ENCODE measurements at regions not wholly inside any gene's neighbourhood (a gene's known extent, or its start where the extent isn't known, plus 50 kb on each side); places are given as distances from the start of the nearest gene placed in this dataset.
"Not testable (repeated sequence)": the region's sequence is repeated elsewhere in the genome, so short reads cannot be mapped to it uniquely, and the experiment has no call there.

DNA sequence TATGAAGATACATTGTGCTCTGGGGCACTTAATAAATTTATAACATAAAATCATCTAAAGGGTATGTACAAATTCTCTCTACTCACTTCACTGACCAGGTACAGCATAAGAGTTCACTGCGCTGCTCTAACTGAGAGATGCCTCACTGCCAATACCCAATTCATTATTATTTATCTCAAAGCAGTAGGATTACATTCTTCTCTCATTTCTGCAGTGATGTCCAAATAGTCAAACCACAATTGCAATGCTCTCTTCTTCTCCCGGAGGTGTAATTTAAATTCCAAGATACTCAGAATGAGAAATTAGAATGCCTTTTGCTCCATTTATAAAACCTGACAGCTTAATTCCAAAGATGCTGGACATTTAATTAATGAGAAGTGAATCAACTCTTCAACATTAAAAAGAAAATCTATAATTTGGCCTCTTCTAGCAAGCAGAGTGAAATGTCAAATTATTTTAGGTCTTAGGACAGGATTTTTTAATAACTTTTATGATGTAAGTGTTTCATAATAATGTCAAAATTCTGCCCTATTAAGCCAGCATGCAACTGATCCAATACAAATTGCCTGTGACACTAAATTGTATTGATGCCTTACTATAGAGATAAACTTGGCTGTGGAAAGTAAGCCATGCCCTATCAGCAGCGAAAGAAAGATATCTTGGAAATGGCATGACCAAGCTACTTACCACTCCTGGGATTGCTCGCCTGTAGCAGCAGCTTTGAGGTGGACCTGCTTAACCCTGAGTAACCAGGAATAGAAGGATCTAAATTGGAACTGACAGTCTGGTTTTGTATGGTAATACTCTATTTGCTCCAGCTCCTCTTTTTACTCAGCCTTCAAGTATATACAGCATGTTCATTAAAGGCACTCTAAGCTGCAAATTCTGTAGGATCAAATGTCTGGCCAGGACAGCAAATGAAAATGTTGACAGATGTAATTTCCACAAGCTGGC is 374.2 kb upstream of the TYRP1 start:
- no peaks in the 10 kb centered on the region for H3K9me3 ChIP-seq
- 40 to 76% methylated on average over 3 to 4 of the region's 4 CpGs for WGBS, 2 donors (ENCODE audit: low coverage in 1 of 2)
- peaks cover 5% of the 10 kb centered on the region for H3K27me3 ChIP-seq
- no peaks in the 10 kb centered on the region for H3K4me1 ChIP-seq
- no peak overlapping the region for H3K4me3 ChIP-seq
- ATAC-seq = no peak
- H3K36me3 ChIP-seq = no peaks in the 10 kb centered on the region
- TF ChIP-seq EP300 (IDR thresholded peaks at IDR 0.05) (no peak), POLR2AphosphoS5 (IDR thresholded peaks at IDR 0.05) (no peak), POLR2A (IDR thresholded peaks at IDR 0.05) (no peak)
- TF ChIP-seq, protein P1, sequence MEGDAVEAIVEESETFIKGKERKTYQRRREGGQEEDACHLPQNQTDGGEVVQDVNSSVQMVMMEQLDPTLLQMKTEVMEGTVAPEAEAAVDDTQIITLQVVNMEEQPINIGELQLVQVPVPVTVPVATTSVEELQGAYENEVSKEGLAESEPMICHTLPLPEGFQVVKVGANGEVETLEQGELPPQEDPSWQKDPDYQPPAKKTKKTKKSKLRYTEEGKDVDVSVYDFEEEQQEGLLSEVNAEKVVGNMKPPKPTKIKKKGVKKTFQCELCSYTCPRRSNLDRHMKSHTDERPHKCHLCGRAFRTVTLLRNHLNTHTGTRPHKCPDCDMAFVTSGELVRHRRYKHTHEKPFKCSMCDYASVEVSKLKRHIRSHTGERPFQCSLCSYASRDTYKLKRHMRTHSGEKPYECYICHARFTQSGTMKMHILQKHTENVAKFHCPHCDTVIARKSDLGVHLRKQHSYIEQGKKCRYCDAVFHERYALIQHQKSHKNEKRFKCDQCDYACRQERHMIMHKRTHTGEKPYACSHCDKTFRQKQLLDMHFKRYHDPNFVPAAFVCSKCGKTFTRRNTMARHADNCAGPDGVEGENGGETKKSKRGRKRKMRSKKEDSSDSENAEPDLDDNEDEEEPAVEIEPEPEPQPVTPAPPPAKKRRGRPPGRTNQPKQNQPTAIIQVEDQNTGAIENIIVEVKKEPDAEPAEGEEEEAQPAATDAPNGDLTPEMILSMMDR (IDR thresholded peaks at IDR 0.05) = no peak
- no peak overlapping the region for H3K27ac ChIP-seq

DNA sequence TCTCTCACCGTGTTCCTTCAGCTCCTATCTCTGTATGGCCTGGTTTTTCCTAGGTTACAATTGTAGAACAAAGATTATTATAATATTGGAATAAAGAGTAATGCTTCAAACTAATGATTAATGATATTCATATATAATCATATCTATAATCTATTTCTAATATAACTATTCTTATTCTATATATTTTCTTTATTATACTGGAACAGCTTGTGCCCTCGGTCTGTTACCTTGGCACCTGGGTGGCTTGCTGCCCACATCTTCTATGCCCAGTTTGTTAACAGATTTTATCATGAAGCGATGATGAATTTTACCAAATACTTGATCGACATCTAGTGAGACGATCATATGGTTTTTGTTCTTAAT is 363.6 kb upstream of the TYRP1 start:
- Histone ChIP-seq H3K4me1 (no peaks in the 10 kb centered on the region), H3K36me3 (no peaks in the 10 kb centered on the region), H3K27ac (no peak overlapping the region), H3K4me3 (no peak overlapping the region), H3K9me3 (no peaks in the 10 kb centered on the region), H3K27me3 (no peaks in the 10 kb centered on the region)
- 69 to 93% methylated on average over 4 to 5 of the region's 5 CpGs for WGBS, 2 donors (ENCODE audit: low coverage in 1 of 2)
- ATAC-seq = no peak
- TF ChIP-seq EP300 (IDR thresholded peaks at IDR 0.05) (no peak), POLR2A (IDR thresholded peaks at IDR 0.05) (no peak), POLR2AphosphoS5 (IDR thresholded peaks at IDR 0.05) (no peak)
- TF ChIP-seq, protein P1 (IDR thresholded peaks at IDR 0.05) = no peak

DNA sequence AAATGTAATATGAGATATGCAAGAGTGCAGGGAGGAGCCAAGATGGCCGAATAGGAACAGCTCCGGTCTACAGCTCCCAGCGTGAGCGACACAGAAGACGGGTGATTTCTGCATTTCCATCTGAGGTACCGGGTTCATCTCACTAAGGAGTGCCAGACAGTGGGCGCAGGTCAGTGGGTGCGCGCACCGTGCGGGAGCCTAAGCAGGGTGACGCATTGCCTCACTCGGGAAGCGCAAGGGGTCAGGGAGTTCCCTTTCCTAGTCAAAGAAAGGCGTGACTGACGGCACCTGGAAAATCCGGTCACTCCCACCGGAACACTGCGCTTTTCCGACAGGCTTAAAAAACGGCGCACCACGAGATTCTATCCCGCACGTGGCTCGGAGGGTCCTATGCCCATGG is 359.2 kb upstream of the TYRP1 start:
- H3K4me3 ChIP-seq, H3K27me3 ChIP-seq, H3K27ac ChIP-seq, ATAC-seq, H3K36me3 ChIP-seq, H3K4me1 ChIP-seq, H3K9me3 ChIP-seq: not testable (repeated sequence)
- WGBS, 2 donors (ENCODE audit: low coverage in 1 of 2) = 73 to 75% methylated on average over 5 to 14 of the region's 26 CpGs

DNA sequence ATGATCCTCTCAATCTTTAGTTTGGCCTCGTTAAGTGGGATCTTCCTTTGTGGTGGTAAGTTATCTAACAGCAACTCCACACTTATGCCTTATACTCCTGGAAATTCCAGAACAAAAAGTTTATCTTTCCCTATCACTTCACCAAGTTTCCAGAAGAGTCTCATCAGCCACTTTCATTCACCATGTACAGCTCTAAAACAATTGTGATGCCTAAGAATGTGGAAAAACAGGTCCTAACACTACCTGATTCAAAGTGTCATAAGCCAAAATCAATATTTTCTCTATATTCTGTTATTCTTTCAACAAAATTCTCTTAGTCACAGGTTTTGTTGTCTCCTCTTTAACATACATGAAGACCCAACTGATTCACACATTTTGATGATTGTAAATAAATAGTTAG is 342.4 kb upstream of the TYRP1 start:
- Histone ChIP-seq H3K4me3 (no peak overlapping the region), H3K27me3 (no peaks in the 10 kb centered on the region), H3K9me3 (no peaks in the 10 kb centered on the region), H3K36me3 (no peaks in the 10 kb centered on the region), H3K4me1 (no peaks in the 10 kb centered on the region), H3K27ac (no peak overlapping the region)
- TF ChIP-seq POLR2AphosphoS5 (IDR thresholded peaks at IDR 0.05) = no peak
- no peak for TF ChIP-seq EP300 (IDR thresholded peaks at IDR 0.05)
- TF ChIP-seq, protein P1 (IDR thresholded peaks at IDR 0.05) = no peak
- TF ChIP-seq POLR2A (IDR thresholded peaks at IDR 0.05) = no peak
- 77 to 83% methylated on average over 1 of the region's 1 CpG for WGBS, 2 donors (ENCODE audit: low coverage in 1 of 2)
- no peak for ATAC-seq

DNA sequence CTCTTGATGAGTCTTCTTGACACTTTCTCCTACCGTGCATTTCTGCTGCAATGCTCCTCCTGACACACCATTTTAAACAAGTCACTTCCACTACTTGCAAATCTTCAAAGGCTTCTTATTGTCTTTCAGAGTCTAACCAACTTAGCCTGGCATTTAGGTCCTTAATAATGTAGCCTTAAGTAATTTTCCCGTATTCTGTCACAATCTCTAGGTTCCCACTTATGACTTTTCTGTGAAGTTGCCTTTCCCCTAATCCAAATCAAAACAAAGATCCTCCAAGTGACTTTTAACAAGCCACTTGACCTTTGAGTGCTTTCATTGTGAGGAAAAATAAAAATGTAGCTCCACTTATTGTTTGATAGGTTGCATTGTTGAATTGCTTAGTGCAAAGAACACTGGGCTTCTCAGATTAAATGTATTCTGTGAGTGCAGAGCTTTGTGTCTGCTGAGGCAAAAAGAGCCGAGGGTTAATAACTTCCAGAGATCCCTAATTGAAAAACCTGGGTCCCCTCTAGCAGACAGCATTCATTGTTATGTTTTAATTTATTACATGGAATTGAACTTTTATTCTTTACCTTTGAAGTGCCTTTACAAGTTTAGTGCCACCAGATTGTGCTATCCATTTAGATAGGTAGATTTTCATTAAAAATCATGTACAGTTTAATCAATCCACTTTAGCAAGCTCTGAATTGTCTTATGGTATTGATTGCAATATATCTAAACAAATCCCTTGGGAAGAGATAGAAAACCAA is 341.7 kb upstream of the TYRP1 start:
- no peaks in the 10 kb centered on the region for H3K36me3 ChIP-seq
- H3K4me1 ChIP-seq = no peaks in the 10 kb centered on the region
- no peak for ATAC-seq
- no peak overlapping the region for H3K27ac ChIP-seq
- H3K9me3 ChIP-seq = no peaks in the 10 kb centered on the region
- H3K27me3 ChIP-seq = no peaks in the 10 kb centered on the region
- 61 to 73% methylated on average over 2 to 3 of the region's 3 CpGs for WGBS, 2 donors (ENCODE audit: low coverage in 1 of 2)
- TF ChIP-seq EP300 (IDR thresholded peaks at IDR 0.05) = no peak
- no peak for TF ChIP-seq POLR2A (IDR thresholded peaks at IDR 0.05)
- no peak for TF ChIP-seq POLR2AphosphoS5 (IDR thresholded peaks at IDR 0.05)
- TF ChIP-seq, protein P1 (IDR thresholded peaks at IDR 0.05) = no peak
- H3K4me3 ChIP-seq = no peak overlapping the region

All from gastroesophageal sphincter (tissue), 4 donors.